ENCODE measurements at regions not wholly inside any gene's neighbourhood (a gene's known extent, or its start where the extent isn't known, plus 50 kb on each side); places are given as distances from the start of the nearest gene placed in this dataset.

DNA sequence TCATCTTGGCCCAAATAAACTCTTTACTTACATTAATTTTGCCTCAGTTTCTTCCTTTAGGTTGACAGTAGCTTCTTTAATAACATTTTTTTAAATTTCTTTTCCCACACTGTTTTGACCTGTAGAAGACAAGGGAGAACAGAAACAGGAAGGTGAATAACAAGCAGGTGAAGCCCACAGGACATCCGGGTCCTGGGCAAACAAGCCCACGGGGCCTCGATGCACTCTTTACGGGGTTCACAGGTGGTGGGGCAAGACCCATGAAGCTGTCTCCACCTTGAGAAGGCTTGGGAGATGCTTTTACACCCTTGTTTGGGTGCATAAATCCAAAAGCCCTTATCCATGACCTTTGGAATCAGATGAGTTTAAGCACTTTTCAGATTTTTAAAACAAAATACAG is 301.0 kb upstream of the MGAT5 start:
- TF ChIP-seq, protein P1, sequence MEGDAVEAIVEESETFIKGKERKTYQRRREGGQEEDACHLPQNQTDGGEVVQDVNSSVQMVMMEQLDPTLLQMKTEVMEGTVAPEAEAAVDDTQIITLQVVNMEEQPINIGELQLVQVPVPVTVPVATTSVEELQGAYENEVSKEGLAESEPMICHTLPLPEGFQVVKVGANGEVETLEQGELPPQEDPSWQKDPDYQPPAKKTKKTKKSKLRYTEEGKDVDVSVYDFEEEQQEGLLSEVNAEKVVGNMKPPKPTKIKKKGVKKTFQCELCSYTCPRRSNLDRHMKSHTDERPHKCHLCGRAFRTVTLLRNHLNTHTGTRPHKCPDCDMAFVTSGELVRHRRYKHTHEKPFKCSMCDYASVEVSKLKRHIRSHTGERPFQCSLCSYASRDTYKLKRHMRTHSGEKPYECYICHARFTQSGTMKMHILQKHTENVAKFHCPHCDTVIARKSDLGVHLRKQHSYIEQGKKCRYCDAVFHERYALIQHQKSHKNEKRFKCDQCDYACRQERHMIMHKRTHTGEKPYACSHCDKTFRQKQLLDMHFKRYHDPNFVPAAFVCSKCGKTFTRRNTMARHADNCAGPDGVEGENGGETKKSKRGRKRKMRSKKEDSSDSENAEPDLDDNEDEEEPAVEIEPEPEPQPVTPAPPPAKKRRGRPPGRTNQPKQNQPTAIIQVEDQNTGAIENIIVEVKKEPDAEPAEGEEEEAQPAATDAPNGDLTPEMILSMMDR (IDR thresholded peaks at IDR 0.05), result no peak
- no peak for TF ChIP-seq POLR2A (IDR thresholded peaks at IDR 0.05)
- TF ChIP-seq EP300 (IDR thresholded peaks at IDR 0.05), result no peak

All from upper lobe of left lung (tissue), 4 donors.